Panc1 (cell line): ENCODE measurements at regions not wholly inside any gene's neighbourhood (a gene's known extent, or its start where the extent isn't known, plus 50 kb on each side); places are given as distances from the start of the nearest gene placed in this dataset.

Experiments used
- CTCF ChIP-seq: fragments of 450-650 bp; IDR thresholded peaks from 2 replicates; pipeline ENCODE4 v1.5.1; 2017; ENCODE audit warnings: mild to moderate bottlenecking
- POLR2AphosphoS5 ChIP-seq: IDR thresholded peaks from 2 replicates; pipeline ENCODE4 v1.6.1; 2012; ENCODE audit warnings: mild to moderate bottlenecking, low read depth, low read length, moderate library complexity

DNA sequence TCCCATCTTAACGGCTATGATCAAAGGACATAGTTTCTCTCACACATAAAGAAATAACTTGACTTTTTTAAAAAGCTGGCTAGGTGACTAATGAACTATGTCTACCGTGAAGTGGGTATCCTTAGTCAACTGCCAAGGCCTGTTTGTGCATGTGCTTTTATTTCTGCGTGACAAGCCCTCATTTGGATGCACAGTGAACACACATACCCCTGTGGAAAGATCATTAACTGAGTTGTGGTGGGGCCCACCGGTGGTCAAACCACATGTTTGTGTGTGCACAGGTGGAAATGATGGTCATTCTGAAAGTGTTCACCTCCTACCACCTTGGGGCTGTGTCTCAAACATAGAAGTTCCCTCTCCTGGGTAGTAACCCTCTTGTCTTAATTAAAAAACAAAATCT lies 256.1 kb upstream of the SALL1 start:
- TF ChIP-seq CTCF = no peak
- TF ChIP-seq POLR2AphosphoS5 = no peak
